K562 (cell line): ENCODE measurements at regions not wholly inside any gene's neighbourhood (a gene's known extent, or its start where the extent isn't known, plus 50 kb on each side); places are given as distances from the start of the nearest gene placed in this dataset.

Experiments used
- ATAC-seq: fragments of 200-7000 bp; cut with Tn5 transposase; 3 replicates; pipeline ENCODE4 v1.9.1; 2020; ENCODE audit warnings: moderate library complexity
- BruUV-seq: library from RNA; stranded (reverse); fragments of 400-500 nt; replicated peaks from 2 replicates; lab custom pipeline; 2021; lab: Mats Ljungman, UMichigan
- CTCF ChIA-PET: fragments of 300-600 bp; formaldehyde crosslinking; extraction: SDS; loops from one replicate; lab custom pipeline; 2021; ENCODE audit warnings: low intra/inter-chr PET ratio; lab: Yijun Ruan, JAX
- POLR2A ChIA-PET: fragments of 300-600, 350-650 bp; sonication (Branson Sonifier 250); formaldehyde crosslinking; extraction: SDS; loops from one replicate; lab custom pipeline; 2021; ENCODE audit warnings: antibody characterized with exemption, inconsistent platforms; lab: Yijun Ruan, JAX
- DNase-seq, 4 experiments: peaks; one replicate each; pipeline versions ENCODE4 v3.0.0 to v3.0.0-alpha.2; 2011 to 2018; ENCODE audit warnings: low spot score in 3 of 4, mixed read lengths in 3 of 4; ENCODE audit errors: extremely low read depth in 1 of 4
- FAIRE-seq: peaks from 2 replicates; lab custom pipeline; 2011; peaks lifted over from hg19 to GRCh38; lab: Jason Lieb, UNC
- H2AFZ ChIP-seq: 2 replicates; pipeline ENCODE4 v1.6.0; 2011; ENCODE audit warnings: low read depth, low read length, control low read depth, inconsistent platforms
- H3K27ac ChIP-seq: fragments of 200-600 bp; 3 replicates; pipeline ENCODE4 v1.8.0; 2011; ENCODE audit warnings: low read depth, mild to moderate bottlenecking, control low read depth, inconsistent platforms, low read length, moderate library complexity, mixed read lengths; ENCODE audit errors: extremely low read depth
- H3K27me3 ChIP-seq, 2 experiments: fragments of 300-600 bp in 1 of 2; 2 replicates in 1 of 2; 3 replicates in 1 of 2; pipeline versions ENCODE4 v1.6.0 to v1.8.0; 2011; ENCODE audit warnings: inconsistent platforms in 2 of 2, low read length in 2 of 2, mild to moderate bottlenecking in 1 of 2, mixed read lengths in 1 of 2, moderate library complexity in 1 of 2; ENCODE audit not compliant: control insufficient read depth in 2 of 2, insufficient read depth in 2 of 2
- H3K36me3 ChIP-seq: fragments of 300-600 bp; 3 replicates; pipeline ENCODE4 v1.8.0; 2011; ENCODE audit warnings: mild to moderate bottlenecking, low read length, inconsistent platforms; ENCODE audit not compliant: control insufficient read depth, insufficient read depth
- H3K4me1 ChIP-seq, 2 experiments: fragments of 200-600 bp in 1 of 2; replicated peaks in 1 of 2; 2 replicates in 1 of 2; 3 replicates in 1 of 2; pipeline versions ENCODE4 v1.5.1 to v1.8.0; 2011; ENCODE audit warnings: inconsistent platforms in 2 of 2, low read length in 2 of 2, mild to moderate bottlenecking in 1 of 2, mixed read lengths in 1 of 2, moderate library complexity in 1 of 2; ENCODE audit not compliant: control insufficient read depth in 2 of 2, insufficient read depth in 2 of 2
- H3K4me2 ChIP-seq: 2 replicates; pipeline ENCODE4 v1.6.1; 2011; ENCODE audit warnings: low read length, control low read depth, inconsistent platforms, mixed read lengths; ENCODE audit not compliant: insufficient read depth
- H3K4me3 ChIP-seq: fragments of 200-600 bp; sonication (generic), shearing (Covaris generic); 2 replicates; pipeline ENCODE4 v1.5.1; 2016; ENCODE audit warnings: control low read depth, inconsistent platforms
- H3K79me2 ChIP-seq: fragments of 200-600 bp; 3 replicates; pipeline ENCODE4 v1.8.0; 2011; ENCODE audit warnings: low read length, inconsistent platforms; ENCODE audit not compliant: control insufficient read depth, insufficient read depth
- H3K9ac ChIP-seq, 2 experiments: 2 replicates each; pipeline versions ENCODE4 v1.6.0 to v1.6.1; 2011; ENCODE audit warnings: low read depth in 2 of 2, low read length in 2 of 2, control low read depth in 1 of 2, inconsistent platforms in 1 of 2, mild to moderate bottlenecking in 1 of 2, mixed read lengths in 1 of 2; ENCODE audit not compliant: insufficient read depth in 1 of 2
- H3K9me1 ChIP-seq: one replicate; pipeline ENCODE4 v1.6.0; 2011; ENCODE audit warnings: inconsistent platforms, mild to moderate bottlenecking, low read length, moderate library complexity; ENCODE audit not compliant: control insufficient read depth, insufficient read depth
- H3K9me3 ChIP-seq: replicated peaks from 2 replicates; pipeline ENCODE4 v1.5.1; 2011; ENCODE audit warnings: low read depth, low read length, inconsistent platforms; ENCODE audit not compliant: control insufficient read depth, insufficient read depth
- H4K20me1 ChIP-seq: replicated peaks from 2 replicates; pipeline ENCODE4 v1.6.1; 2011; ENCODE audit warnings: low read length, inconsistent platforms, mixed read lengths; ENCODE audit not compliant: control insufficient read depth, insufficient read depth
- AFF4 ChIP-seq: sonication (generic); formaldehyde crosslinking; IDR thresholded peaks from 2 replicates; pipeline ENCODE4 v1.8.0; 2023; ENCODE audit warnings: mild to moderate bottlenecking, missing genetic modification reagents
- ATF1 ChIP-seq, 2 experiments: fragments of 450-650 bp in 1 of 2; IDR thresholded peaks; 2 replicates each; pipeline ENCODE4 v1.6.1; 2016; ENCODE audit warnings: missing compliant biosample characterization in 1 of 2, missing genetic modification characterization in 1 of 2
- CREM ChIP-seq: IDR thresholded peaks from 2 replicates; pipeline ENCODE4 v1.6.1; 2014; ENCODE audit warnings: antibody characterized with exemption, low read depth
- DPF2 ChIP-seq: fragments of 450-650 bp; IDR thresholded peaks from 2 replicates; pipeline ENCODE4 v1.6.1; 2016
- EGR1 ChIP-seq: fragments of 450-650 bp; conservative IDR thresholded peaks from 2 replicates; pipeline ENCODE4 v1.6.1; 2017; ENCODE audit warnings: mild to moderate bottlenecking
- SAFB2 ChIP-seq: fragments of 200-400 bp; formaldehyde crosslinking; IDR thresholded peaks from 2 replicates; pipeline ENCODE4 v1.6.1; 2018; ENCODE audit warnings: borderline replicate concordance, low read length, low read depth, moderate library complexity; ENCODE audit not compliant: severe bottlenecking
- SP1 ChIP-seq: sonication (generic); formaldehyde crosslinking; IDR thresholded peaks from 2 replicates; pipeline ENCODE4 v1.8.1; 2022; ENCODE audit warnings: mild to moderate bottlenecking, missing genetic modification reagents
- SRSF1 ChIP-seq: fragments of 200-400 bp; formaldehyde crosslinking; IDR thresholded peaks from 2 replicates; pipeline ENCODE4 v1.6.1; 2017; ENCODE audit warnings: mild to moderate bottlenecking, low read depth, low read length, moderate library complexity
- SUPT5H ChIP-seq: fragments of 450-650 bp; IDR thresholded peaks from 2 replicates; pipeline ENCODE4 v1.6.1; 2016
- THRAP3 ChIP-seq: fragments of 450-650 bp; IDR thresholded peaks from 2 replicates; pipeline ENCODE4 v1.6.1; 2016; ENCODE audit warnings: mild to moderate bottlenecking, inconsistent platforms, borderline replicate concordance
- WGBS: fragments of 100-300 bp; shearing (Covaris generic); methylation state at CpG from one replicate; pipeline ENCODE4 v1.1.6; 2016; ENCODE audit warnings: low coverage, mixed read lengths; ENCODE audit not compliant: insufficient coverage; ENCODE audit errors: missing lambda C conversion rate; 5-methylcytosine and 5-hydroxymethylcytosine counted together
- in situ Hi-C: fragments of 300-500 bp; cut with MboI; formaldehyde crosslinking; loops from 4 replicates; pipeline ENCODE4 v1.15.0; 2018; ENCODE audit warnings: inconsistent platforms, mixed read lengths
- intact Hi-C: fragments of 100-400 bp; cut with micrococcal nuclease; formaldehyde crosslinking; loops from 2 replicates; pipeline ENCODE4 v1.14.2; 2022
- TF ChIP-seq, protein P1 (sequence below), 3 experiments: fragments of 200-800 bp in 1 of 3; fragments of 250-450 bp in 1 of 3; fragments of 450-650 bp in 1 of 3; sonication (Bioruptor Pico) in 1 of 3; sonication (Bioruptor generic) in 1 of 3; formaldehyde crosslinking in 1 of 3; IDR thresholded peaks; 2 replicates each; pipeline versions ENCODE4 v1.6.1 to v1.8.0; 2016 to 2022; ENCODE audit warnings: mild to moderate bottlenecking in 2 of 3, missing genetic modification characterization in 2 of 3, missing compliant biosample characterization in 1 of 3, moderate library complexity in 1 of 3
- TF ChIP-seq, protein P2 (sequence below): fragments of 250-450 bp; sonication (Bioruptor Pico); IDR thresholded peaks from 2 replicates; pipeline ENCODE4 v1.4.0; 2020; ENCODE audit warnings: mild to moderate bottlenecking, moderate library complexity, borderline replicate concordance

DNA sequence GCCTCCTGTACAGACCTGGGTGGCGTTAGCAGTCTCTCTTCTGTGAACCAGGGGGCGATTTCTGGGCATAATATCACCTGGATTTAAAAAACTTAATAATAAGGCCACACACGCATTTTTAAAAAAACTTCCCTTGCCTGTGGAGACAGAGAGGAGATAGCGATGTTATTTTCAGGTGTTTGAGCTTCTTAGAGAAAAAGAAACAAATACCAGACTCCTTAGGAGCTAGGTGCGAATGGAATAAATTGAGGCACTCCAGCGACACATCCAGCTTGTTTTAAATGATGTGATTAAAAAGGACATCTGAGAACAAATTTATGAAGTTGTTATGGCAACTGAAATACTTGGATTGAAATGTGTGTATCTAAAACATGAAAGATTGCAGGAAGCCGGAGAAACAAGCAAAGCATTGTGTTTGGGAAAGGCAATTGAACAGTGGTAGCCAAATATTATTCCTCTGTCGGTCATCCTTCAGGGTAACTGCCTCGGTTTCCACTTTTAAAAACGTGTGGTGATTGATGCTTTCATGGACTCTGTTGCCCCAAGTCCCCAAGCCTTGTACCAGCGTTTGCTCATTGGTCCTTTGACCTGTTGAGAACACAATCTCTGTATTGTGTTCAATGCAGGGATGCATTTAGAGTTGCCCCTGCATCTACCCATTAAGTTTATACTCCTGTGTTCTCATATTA lies 158.7 kb downstream of the TM9SF2 start:
- H4K20me1 ChIP-seq, result peaks cover 24% of the 10 kb centered on the region
- no peaks in the 10 kb centered on the region for H3K79me2 ChIP-seq
- intact Hi-C loops (loop anchor here (5.0 kb wide), 4 partner anchors 43 to 852 kb away; no protein-coding TSS in a partner anchor), in situ Hi-C loops (loop anchor here (25.0 kb wide), 2 partner anchors 577 to 877 kb away; no protein-coding TSS in a partner anchor)
- H3K27ac ChIP-seq, result no peak overlapping the region
- no peak overlapping the region for H3K9ac ChIP-seq
- no peaks in the 10 kb centered on the region; a peak in 2 of 5 replicates for H3K4me1 ChIP-seq
- H3K36me3 ChIP-seq, result no peaks in the 10 kb centered on the region
- ChIA-PET POLR2A (no interaction called here), CTCF (no interaction called here)
- H3K9me3 ChIP-seq, result no peaks in the 10 kb centered on the region
- no peak overlapping the region for H3K4me2 ChIP-seq
- H2AFZ ChIP-seq, result no peak overlapping the region
- ATAC-seq, result no peak
- H3K27me3 ChIP-seq, result peaks cover 8 to 11% of the 10 kb centered on the region in 2 experiments; a peak in 4 of 5 replicates
- FAIRE-seq, result no peak
- WGBS, result 17% methylated on average over 11 of the region's 11 CpGs
- no peaks in the 10 kb centered on the region for H3K9me1 ChIP-seq
- DNase-seq, result no peak
- BruUV-seq, result no TSS peak
- no peak overlapping the region for H3K4me3 ChIP-seq
- TF ChIP-seq ATF1 (CRISPR knock-in tag; IDR thresholded peaks at IDR 0.05) (no peak), ATF1 (tag; IDR thresholded peaks at IDR 0.05) (no peak), AFF4 (CRISPR knock-in tag) (no peak), DPF2 (no peak), EGR1 (no peak), SAFB2 (no peak), SRSF1 (no peak), THRAP3 (no peak), SUPT5H (no peak), SP1 (CRISPR knock-in tag) (no peak), CREM (no peak)
- TF ChIP-seq, protein P1, sequence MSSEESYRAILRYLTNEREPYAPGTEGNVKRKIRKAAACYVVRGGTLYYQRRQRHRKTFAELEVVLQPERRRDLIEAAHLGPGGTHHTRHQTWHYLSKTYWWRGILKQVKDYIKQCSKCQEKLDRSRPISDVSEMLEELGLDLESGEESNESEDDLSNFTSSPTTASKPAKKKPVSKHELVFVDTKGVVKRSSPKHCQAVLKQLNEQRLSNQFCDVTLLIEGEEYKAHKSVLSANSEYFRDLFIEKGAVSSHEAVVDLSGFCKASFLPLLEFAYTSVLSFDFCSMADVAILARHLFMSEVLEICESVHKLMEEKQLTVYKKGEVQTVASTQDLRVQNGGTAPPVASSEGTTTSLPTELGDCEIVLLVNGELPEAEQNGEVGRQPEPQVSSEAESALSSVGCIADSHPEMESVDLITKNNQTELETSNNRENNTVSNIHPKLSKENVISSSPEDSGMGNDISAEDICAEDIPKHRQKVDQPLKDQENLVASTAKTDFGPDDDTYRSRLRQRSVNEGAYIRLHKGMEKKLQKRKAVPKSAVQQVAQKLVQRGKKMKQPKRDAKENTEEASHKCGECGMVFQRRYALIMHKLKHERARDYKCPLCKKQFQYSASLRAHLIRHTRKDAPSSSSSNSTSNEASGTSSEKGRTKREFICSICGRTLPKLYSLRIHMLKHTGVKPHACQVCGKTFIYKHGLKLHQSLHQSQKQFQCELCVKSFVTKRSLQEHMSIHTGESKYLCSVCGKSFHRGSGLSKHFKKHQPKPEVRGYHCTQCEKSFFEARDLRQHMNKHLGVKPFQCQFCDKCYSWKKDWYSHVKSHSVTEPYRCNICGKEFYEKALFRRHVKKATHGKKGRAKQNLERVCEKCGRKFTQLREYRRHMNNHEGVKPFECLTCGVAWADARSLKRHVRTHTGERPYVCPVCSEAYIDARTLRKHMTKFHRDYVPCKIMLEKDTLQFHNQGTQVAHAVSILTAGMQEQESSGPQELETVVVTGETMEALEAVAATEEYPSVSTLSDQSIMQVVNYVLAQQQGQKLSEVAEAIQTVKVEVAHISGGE (CRISPR knock-in tag; IDR thresholded peaks at IDR 0.05), result no peak
- TF ChIP-seq, protein P2, sequence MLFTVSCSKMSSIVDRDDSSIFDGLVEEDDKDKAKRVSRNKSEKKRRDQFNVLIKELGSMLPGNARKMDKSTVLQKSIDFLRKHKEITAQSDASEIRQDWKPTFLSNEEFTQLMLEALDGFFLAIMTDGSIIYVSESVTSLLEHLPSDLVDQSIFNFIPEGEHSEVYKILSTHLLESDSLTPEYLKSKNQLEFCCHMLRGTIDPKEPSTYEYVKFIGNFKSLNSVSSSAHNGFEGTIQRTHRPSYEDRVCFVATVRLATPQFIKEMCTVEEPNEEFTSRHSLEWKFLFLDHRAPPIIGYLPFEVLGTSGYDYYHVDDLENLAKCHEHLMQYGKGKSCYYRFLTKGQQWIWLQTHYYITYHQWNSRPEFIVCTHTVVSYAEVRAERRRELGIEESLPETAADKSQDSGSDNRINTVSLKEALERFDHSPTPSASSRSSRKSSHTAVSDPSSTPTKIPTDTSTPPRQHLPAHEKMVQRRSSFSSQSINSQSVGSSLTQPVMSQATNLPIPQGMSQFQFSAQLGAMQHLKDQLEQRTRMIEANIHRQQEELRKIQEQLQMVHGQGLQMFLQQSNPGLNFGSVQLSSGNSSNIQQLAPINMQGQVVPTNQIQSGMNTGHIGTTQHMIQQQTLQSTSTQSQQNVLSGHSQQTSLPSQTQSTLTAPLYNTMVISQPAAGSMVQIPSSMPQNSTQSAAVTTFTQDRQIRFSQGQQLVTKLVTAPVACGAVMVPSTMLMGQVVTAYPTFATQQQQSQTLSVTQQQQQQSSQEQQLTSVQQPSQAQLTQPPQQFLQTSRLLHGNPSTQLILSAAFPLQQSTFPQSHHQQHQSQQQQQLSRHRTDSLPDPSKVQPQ, result no peak
